ENCODE measurements at regions not wholly inside any gene's neighbourhood (a gene's known extent, or its start where the extent isn't known, plus 50 kb on each side); places are given as distances from the start of the nearest gene placed in this dataset.

- TF ChIP-seq POLR2A (IDR thresholded peaks at IDR 0.05) (no peak), CTCF (IDR thresholded peaks at IDR 0.05) (no peak)
Observed at GRCh38 chr3:5298453-5298852, 110.9 kb downstream of the EDEM1 start.
